Stomach (tissue), 8 donors: ENCODE measurements at regions not wholly inside any gene's neighbourhood (a gene's known extent, or its start where the extent isn't known, plus 50 kb on each side); places are given as distances from the start of the nearest gene placed in this dataset.
A peak's percentile ranks its signal among the peaks of the same experiment; 100 is the strongest.

Experiments
- DNase-seq, 2 donors: peaks; one replicate each; pipeline versions ENCODE4 v3.0.0 to v3.0.0-alpha.2; 2013 to 2019
- H3K27ac ChIP-seq, 5 donors: fragments of 200-600 bp in 4 of 5; sonication (generic) in 4 of 5; one replicate each; pipeline ENCODE4 v1.5.1; 2013 to 2019; ENCODE audit warnings: mild to moderate bottlenecking in 1 of 5, moderate library complexity in 1 of 5
- H3K27me3 ChIP-seq, 3 donors: fragments of 200-600 bp; sonication (generic); one replicate each; pipeline ENCODE4 v1.5.1; 2017 to 2019; ENCODE audit warnings: mixed run types in 1 of 3
- H3K36me3 ChIP-seq, 4 donors: fragments of 200-600 bp; sonication (generic); 1 replicate in 3 of 4; 2 replicates in 1 of 4; pipeline ENCODE4 v1.5.1; 2016 to 2019
- H3K4me1 ChIP-seq, 4 donors: fragments of 200-600 bp; sonication (generic); one replicate each; pipeline ENCODE4 v1.5.1; 2016 to 2019
- H3K4me3 ChIP-seq, 4 donors: fragments of 200-600 bp; sonication (generic) in 3 of 4; one replicate each; pipeline ENCODE4 v1.5.1; 2016 to 2019; ENCODE audit warnings: mild to moderate bottlenecking in 1 of 4
- H3K9me3 ChIP-seq, 4 donors: fragments of 200-600 bp; sonication (generic); one replicate each; pipeline ENCODE4 v1.5.1; 2016 to 2019
- EP300 ChIP-seq: sonication (generic); formaldehyde crosslinking; IDR thresholded peaks from one replicate; pipeline ENCODE4 v1.6.1; 2017; ENCODE audit warnings: antibody characterized with exemption
- POLR2A ChIP-seq, 4 donors: fragments of 450-650 bp; IDR thresholded peaks; one replicate each; pipeline ENCODE4 v1.6.1; 2016; ENCODE audit warnings: antibody characterized with exemption in 4 of 4, control low read depth in 2 of 4, mild to moderate bottlenecking in 1 of 4, moderate library complexity in 1 of 4
- POLR2AphosphoS5 ChIP-seq, 3 donors: sonication (generic); formaldehyde crosslinking; IDR thresholded peaks; one replicate each; pipeline ENCODE4 v1.6.1; 2016; ENCODE audit warnings: antibody characterized with exemption in 3 of 3
- WGBS, 5 donors: extraction: QIAGEN DNeasy Blood & Tissue Kit in 3 of 5; methylation state at CpG; one replicate each; pipeline versions ENCODE4 v1.1.5 to v1.1.7; 2013 to 2018; 5-methylcytosine and 5-hydroxymethylcytosine counted together
- intact Hi-C: fragments of 100-400 bp; cut with DNase I; formaldehyde crosslinking; loops from one replicate; pipeline ENCODE4 v1.15.1; 2023; ENCODE audit warnings: low total_unique reads
- TF ChIP-seq, protein P1 (sequence below), 7 experiments: fragments of 450-650 bp in 4 of 7; fragments of 200-600 bp in 3 of 7; sonication (generic) in 3 of 7; IDR thresholded peaks; one replicate each; pipeline ENCODE4 v1.5.1; 2016 to 2019; ENCODE audit warnings: antibody characterized with exemption in 7 of 7, control low read depth in 2 of 7, mild to moderate bottlenecking in 1 of 7
- donor health status: healthy with polysubstance abuse.
- donor health status: Bipolar disorder and iron deficiency.
- donor health status: healthy.

DNA sequence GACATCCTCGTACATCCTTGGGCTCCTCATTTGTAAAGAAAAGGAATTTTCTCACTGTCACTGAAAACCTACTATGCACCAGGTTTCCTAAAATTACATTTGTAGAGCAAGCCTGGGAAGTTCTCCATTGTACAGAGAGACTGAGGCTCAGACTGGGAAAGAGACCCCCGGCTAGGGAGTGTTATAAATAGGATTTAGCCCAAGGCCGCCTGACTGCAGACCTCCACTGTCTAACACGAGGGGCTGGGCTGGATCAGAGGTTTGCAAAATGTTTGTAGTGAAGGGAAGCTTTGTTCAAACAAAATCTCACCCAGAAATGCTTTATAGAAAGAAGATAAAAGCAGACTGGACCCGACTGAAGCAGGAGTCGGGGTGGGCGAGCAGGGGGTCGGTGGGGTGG is 131.3 kb downstream of the ACTL8 start:
- WGBS, 5 donors = 34 to 50% (median 45%) methylated on average over 8 of the region's 8 CpGs
- no peak for DNase-seq
- TF ChIP-seq POLR2A (IDR thresholded peaks at IDR 0.05) (no peak), POLR2AphosphoS5 (IDR thresholded peaks at IDR 0.05) (no peak), EP300 (no peak)
- TF ChIP-seq, protein P1, sequence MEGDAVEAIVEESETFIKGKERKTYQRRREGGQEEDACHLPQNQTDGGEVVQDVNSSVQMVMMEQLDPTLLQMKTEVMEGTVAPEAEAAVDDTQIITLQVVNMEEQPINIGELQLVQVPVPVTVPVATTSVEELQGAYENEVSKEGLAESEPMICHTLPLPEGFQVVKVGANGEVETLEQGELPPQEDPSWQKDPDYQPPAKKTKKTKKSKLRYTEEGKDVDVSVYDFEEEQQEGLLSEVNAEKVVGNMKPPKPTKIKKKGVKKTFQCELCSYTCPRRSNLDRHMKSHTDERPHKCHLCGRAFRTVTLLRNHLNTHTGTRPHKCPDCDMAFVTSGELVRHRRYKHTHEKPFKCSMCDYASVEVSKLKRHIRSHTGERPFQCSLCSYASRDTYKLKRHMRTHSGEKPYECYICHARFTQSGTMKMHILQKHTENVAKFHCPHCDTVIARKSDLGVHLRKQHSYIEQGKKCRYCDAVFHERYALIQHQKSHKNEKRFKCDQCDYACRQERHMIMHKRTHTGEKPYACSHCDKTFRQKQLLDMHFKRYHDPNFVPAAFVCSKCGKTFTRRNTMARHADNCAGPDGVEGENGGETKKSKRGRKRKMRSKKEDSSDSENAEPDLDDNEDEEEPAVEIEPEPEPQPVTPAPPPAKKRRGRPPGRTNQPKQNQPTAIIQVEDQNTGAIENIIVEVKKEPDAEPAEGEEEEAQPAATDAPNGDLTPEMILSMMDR (IDR thresholded peaks at IDR 0.05) = no peak

DNA sequence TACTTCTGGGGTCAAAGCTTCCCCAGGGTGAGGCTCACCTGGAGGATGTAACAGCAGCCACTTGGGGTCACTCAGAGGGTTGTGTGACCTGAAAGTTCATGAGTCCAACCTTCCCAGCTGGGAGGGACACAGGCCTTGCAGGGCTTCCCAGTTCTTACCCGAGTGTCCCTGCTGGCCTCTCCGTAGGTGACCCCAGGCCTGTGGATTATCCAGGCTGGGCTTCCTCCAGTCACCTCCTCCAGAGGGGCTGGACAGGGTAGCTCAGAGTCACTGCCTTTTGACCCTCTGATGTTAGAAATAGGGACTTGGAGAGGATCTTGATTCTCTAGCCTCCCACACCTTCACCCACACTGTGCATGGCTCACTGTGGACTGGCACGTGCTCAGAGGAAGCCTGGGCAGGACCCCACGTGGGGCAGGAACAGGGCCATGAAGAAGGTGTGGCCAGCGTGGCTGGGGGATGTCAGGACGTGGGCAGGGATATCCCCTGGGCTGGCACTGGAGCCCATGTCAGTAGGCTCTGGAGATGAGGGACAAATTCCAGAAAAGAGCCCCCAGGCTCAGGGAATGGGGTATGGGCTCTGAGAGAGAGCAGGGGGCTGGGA is 131.8 kb downstream of the ACTL8 start:
- intact Hi-C loops = no loop called here
- H3K36me3 ChIP-seq = no peaks in the 10 kb centered on the region
- no peak overlapping the region for H3K4me3 ChIP-seq

More for the DNA sequence above, 131.3 kb downstream of the ACTL8 start:
- H3K4me1 ChIP-seq = peaks cover 0 to 18% (median 12%) of the 10 kb centered on the region in 4 donors
- no peaks in the 10 kb centered on the region for H3K9me3 ChIP-seq
- intact Hi-C loops = no loop called here
- H3K27me3 ChIP-seq = peaks cover 0 to 41% (median 18%) of the 10 kb centered on the region in 3 donors
- no peak overlapping the region for H3K4me3 ChIP-seq
- H3K36me3 ChIP-seq = no peaks in the 10 kb centered on the region
- H3K27ac ChIP-seq = no peak overlapping the region

DNA sequence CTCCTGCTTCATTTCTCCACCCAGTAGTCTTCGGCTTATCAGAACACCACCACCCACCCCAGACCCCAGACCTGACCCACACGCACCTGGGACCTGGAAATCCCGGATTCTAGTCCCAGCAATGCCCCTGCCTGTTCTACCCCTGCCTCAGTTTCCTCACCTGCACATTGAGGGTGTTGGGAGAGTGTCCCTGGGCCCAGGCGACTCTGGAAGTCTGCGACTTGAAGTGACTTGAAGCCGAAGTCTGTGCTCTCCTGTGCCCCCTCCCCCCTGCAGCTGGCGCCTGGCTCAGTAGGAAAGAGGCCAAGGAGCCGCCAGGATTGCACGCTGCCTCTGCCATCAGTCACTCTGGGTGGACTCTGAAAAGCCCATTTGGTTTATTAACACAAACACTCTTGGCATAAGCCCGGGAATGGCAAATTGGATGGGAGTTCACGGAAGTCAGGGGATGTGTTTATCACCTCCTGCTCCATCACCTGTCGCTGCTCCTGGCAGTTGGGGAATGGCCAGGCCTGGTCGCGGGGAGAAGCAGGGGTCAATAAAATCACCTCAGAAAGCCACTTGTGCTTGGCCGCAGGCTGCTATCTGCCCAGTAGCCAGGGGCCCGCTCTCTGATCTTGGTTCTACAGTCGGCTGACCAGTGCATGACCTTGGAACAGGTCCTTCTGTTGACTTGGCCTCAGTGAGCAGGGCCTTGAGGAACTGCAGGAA is 132.7 kb downstream of the ACTL8 start:
- H3K27ac ChIP-seq = no peak overlapping the region
- H3K27me3 ChIP-seq = peaks cover 0 to 37% (median 18%) of the 10 kb centered on the region in 3 donors
- TF ChIP-seq, protein P1 (IDR thresholded peaks at IDR 0.05) = no peak
- no peak for TF ChIP-seq POLR2A (IDR thresholded peaks at IDR 0.05)
- no peak for TF ChIP-seq EP300
- no peak for TF ChIP-seq POLR2AphosphoS5 (IDR thresholded peaks at IDR 0.05)
- WGBS, 5 donors = 28 to 46% (median 35%) methylated on average over 9 to 17 of the region's 17 CpGs
- H3K36me3 ChIP-seq = no peaks in the 10 kb centered on the region
- intact Hi-C loops = no loop called here
- no peak overlapping the region for H3K4me3 ChIP-seq
- H3K4me1 ChIP-seq = peaks cover 6 to 32% (median 24%) of the 10 kb centered on the region in 4 donors
- DNase-seq = peak in 1 of 2 donors; percentile 56
- H3K9me3 ChIP-seq = no peaks in the 10 kb centered on the region

More for the DNA sequence above, 131.8 kb downstream of the ACTL8 start:
- TF ChIP-seq, protein P1 (IDR thresholded peaks at IDR 0.05) = no peak
- TF ChIP-seq POLR2A (IDR thresholded peaks at IDR 0.05) (no peak), POLR2AphosphoS5 (IDR thresholded peaks at IDR 0.05) (no peak), EP300 (no peak)
- Histone ChIP-seq H3K27me3 (peaks cover 0 to 39% (median 18%) of the 10 kb centered on the region in 3 donors), H3K4me1 (peaks cover 4 to 24% (median 17%) of the 10 kb centered on the region in 4 donors), H3K9me3 (no peaks in the 10 kb centered on the region), H3K27ac (no peak overlapping the region)
- DNase-seq = no peak
- WGBS, 5 donors = 25 to 52% (median 48%) methylated on average over 4 to 6 of the region's 6 CpGs

DNA sequence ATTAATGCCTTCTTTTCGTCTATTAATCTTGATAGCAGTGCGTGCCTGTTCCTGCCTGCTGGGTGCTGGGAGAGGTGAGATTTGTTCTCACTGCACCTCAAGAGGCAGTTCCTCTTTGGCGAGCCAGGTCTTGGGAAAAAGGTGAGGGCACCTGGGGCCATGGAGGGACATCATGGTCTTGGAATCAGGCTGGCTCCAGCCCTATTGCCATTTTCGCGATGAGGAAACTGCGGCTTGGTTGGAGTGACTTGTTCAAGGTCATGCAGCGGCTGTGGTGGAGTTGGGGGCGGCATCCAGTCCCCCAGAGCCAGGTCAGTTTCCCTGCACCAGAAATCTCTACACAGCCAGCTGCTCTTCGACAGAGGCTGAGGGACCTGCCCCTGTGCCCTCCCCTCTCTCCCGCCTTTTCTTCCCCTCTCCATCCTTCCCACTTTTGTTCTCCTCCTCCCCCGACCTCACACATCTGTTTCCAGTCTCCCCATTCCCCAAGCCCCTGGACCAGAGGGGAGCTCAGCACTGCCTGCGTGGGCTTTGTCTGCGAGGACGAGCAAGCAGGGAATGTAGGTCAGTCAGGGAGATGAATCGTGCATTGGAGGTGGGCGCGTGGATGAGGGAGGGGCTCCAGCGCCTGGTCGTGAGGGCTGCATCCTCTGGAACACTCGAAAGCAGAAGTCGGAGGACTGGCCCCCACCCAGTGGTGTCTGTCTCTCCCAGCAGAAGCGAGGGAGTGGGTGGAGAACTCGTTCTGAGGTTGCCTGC is 135.1 kb downstream of the ACTL8 start:
- Histone ChIP-seq H3K4me1 (peaks cover 6 to 36% (median 24%) of the 10 kb centered on the region in 4 donors), H3K27me3 (peaks cover 0 to 43% (median 18%) of the 10 kb centered on the region in 3 donors), H3K36me3 (no peaks in the 10 kb centered on the region), H3K9me3 (no peaks in the 10 kb centered on the region), H3K4me3 (no peak overlapping the region), H3K27ac (no peak overlapping the region)
- DNase-seq = no peak
- 46 to 61% (median 56%) methylated on average over 23 of the region's 23 CpGs for WGBS, 5 donors
- no peak for TF ChIP-seq EP300
- TF ChIP-seq POLR2AphosphoS5 (IDR thresholded peaks at IDR 0.05) = no peak
- no peak for TF ChIP-seq POLR2A (IDR thresholded peaks at IDR 0.05)
- TF ChIP-seq, protein P1 (IDR thresholded peaks at IDR 0.05) = no peak
- intact Hi-C loops = no loop called here
